RKO (cell line): ENCODE measurements at regions not wholly inside any gene's neighbourhood (a gene's known extent, or its start where the extent isn't known, plus 50 kb on each side); places are given as distances from the start of the nearest gene placed in this dataset.

Experiments used
- DNase-seq: peaks from one replicate; pipeline ENCODE4 v3.0.0-alpha.2; 2016; ENCODE audit warnings: low spot score

GRCh38 chr15:91556926-91557325 is 296.6 kb upstream of the SLCO3A1 start:
- DNase-seq: no peak

DNA sequence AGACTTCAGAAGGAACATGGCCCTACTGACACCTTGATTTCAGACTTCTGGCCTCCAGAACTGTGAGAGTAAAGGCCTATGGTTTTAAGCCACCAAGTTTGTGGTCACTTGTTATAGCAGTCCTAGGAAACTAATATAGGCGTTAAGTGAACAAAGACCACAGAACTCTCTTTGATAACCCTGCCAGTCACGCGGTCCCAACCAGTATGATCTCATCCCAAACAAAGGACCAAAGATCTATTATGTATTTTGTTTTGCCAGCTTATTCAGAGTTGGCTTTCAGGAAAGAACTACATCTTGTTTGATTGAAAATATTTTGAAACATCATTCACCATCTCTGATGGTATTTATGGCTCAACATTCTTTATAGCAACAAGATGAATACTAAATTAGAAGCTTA is 294.4 kb upstream of the SLCO3A1 start:
- no peak for DNase-seq

DNA sequence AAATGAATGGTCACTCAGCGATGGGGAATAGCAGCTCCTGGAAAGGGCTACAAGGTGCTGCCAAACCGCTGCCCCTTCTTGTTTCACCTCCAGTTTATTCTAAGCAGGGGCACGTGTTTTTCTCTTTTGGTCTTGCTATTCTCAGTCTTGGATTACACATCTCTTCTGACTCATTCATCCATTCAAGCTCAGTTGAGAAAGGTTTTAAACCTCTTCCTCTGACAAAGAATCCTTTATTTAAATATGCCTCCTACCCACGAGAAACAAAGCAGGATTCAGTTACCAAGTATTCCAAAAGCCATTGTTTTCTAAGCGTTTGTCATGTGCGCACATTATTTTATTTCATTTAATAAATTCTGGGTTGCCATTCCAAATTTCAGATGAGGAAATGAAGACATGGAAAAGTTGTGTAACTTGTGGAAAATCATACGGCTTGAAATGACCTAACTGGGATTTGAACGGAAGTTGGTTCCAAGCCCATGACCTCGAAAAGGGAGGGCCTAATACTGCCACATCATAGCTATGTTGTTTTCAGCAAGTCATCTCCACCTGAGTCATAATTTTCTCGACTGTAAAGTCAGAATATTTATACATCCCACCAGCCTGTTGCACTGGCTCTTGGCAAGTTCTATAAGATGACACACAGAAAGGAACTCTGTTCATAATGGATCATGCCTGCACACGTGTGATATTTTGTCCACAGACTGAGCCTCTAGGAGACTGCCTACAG is 292.0 kb upstream of the SLCO3A1 start:
- DNase-seq: peak; percentile 91

- DNase-seq: no peak
Measured at GRCh38 chr15:91562698-91563097, 290.8 kb upstream of the SLCO3A1 start.

DNA sequence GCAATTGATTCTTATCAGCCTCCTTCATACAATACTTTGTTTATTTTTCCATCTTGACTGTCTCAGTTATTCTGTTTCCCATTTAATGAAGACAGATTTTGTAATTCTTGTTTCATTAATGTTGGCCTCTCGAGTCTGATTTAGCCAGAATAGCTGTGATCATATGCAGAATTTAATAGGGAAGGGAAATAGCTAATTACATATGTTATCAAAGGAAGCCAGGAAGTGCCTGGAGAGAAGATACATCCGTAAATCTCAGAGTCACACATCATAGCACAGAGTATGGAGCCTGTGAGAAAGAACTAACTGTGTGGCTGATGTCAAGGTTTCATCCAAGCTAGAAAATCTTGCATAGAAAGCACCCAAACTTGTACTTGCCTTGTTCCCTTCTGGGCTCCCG is 288.9 kb upstream of the SLCO3A1 start:
- no peak for DNase-seq

DNA sequence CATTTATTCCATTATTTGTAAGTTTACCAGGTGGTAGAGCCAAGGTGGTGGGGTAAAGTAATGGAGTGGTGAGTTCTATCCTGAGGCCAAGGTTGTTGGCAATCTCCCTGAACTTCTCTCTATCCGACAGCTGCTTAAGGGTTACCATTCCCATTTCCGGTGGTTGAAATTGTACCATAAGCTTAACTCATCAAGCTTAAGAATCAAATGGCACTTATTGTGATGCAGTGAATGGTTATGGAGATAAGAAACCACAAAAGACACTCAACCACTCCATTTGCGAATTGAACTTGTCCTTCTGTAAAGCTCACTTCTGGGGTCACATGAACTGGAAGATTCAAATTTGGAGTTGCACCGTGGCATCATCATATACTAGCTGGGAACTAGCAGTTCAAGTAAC is 287.4 kb upstream of the SLCO3A1 start:
- DNase-seq: no peak

DNA sequence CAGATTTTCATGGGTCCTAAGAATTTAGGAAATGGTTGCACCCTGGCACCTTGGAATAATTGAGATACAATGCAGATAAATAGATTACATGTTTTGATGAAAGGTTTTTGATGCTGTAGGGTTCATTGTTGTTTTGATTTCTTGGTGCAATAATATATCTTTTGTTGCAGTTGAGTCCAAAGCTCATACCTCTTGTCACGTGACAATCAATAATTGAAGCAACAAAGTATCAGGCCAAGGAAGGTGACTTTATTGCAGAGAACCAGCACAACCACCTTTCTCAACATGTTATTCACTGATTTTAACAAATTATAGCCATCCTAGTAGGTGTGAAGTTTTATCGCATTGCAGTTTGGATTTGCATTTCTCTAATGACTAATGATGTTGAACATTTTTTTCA is 285.5 kb upstream of the SLCO3A1 start:
- no peak for DNase-seq

DNA sequence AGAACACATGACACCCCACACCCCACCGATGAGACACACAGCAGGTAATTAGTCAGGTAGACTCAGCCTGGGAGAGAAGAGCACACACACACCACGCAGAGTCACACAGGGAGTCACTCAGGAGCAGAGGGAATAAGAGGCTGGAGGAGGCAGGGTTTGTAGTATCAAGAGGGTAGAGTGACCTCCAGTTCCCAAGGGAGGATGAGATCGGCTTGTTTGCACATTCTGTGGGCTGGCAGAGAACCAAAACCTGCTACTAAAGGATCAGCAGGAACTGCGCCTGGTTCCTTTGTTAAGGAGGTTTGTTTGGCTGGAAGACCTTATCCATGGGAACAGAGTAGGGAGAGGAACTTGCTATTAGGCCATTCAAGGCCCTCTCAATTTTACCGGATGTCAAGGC is 281.4 kb upstream of the SLCO3A1 start:
- DNase-seq: no peak

DNA sequence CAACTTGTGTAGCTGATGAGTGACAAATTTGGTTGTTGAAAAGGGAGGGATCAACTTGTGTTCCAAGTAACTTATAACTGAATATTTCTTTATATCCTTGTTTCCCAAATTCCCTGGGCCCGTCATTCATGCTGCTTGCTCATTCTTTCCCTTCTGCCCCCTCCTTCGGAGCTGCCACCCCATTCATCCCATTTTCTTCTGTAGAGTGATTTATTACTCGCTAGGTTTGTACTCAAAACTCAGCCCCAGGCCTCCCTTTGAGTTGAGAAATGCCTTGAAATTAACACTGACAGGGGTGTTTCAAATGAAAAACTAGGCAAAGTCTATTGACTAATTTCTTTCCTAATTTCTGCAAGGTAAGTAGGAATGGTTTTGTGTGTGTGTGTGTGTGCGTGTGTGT is 277.4 kb upstream of the SLCO3A1 start:
- no peak for DNase-seq

- no peak for DNase-seq
Measured at GRCh38 chr15:91578511-91578910, 275.0 kb upstream of the SLCO3A1 start.

DNA sequence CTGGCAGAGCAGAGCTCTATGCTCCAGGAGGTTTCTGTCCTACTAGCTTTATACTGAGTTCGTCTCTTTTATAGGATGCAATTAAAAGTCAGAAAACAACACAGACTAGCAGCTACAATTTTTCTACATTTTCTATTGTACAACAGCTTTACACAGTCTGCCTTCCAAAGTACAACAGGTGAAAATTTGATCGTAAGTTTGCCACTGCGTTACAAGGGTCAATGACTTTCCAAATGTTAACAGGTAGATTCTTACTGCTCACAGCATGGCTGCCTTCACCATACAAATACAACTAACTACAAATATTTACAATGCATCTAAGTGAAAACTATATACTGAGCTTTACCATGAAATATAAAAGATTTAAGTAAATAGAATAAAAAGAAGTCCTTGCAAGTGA is 268.6 kb upstream of the SLCO3A1 start:
- no peak for DNase-seq

DNA sequence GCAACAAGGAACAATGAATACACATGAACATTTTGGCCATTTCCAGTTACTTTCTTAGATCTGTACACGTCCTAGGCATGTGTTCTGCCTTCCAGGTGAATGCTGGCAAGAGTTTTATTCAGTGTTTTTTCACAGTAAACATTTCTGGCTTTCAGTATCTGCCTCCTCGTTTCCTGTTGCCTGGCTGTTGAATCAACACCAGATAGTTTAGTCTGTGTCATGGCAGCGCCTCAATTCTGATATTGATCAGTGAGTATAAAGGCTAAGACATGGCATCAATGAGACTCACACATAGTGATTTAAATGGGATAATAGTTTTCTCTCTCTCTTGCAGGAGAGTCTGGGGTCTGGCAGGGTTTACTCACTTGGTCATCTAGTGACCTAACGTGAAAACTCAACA is 266.9 kb upstream of the SLCO3A1 start:
- DNase-seq: no peak

DNA sequence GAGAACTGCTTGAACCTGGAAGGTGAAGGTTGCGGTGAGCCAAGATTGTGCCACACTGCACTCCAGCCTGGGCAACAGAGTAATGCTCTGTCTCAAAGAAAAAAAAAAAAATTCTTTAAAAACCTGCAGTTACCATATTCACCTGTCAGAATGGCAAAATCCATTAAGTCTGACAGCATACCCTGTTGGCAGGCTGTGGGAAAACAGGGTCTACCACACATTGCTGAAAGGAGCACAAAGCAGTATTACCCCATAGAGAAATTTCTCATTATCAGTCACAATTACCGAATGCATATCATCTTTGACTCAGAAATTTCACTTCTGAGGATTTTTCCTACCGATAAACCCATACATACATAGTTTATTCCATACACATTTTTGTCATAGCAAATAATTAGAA is 264.1 kb upstream of the SLCO3A1 start:
- no peak for DNase-seq

GRCh38 chr15:91592567-91592966 is 260.9 kb upstream of the SLCO3A1 start:
- no peak for DNase-seq

DNA sequence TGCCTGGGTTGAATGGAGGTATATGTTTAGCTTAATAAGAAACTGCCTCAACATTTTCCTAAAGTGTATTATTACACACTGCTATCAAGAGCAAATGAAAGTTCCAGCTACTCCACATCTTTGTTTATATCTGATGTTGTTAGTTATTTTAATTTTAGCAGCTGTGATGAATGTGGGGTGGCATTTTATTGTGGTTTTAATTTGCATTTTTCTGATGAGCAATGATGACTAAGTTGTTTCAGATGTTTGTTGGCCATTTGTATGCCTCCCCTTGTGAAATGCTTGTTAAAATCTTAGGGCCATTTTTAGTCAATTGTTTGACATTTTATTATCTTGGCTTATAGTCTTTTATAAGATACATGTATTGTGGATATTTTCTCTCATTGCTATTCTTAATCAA is 260.4 kb upstream of the SLCO3A1 start:
- no peak for DNase-seq

DNA sequence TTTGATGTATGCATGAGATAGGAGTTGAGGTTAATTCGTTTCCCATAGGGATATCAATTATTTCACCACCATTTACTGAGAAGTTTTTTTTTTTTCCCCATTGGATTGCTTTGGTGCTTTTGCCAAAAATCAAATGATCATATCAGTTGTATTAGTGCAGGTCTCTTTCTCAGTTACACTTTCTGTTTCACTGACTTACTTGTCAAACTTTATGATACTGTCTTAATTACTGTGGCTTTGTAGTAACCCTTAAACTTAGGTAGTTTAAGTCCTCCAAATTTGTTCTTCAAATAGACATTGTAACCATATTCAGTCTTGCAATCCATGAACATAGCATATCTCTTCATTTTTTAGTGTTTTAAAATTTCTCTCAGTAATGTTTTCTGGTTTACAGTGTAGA is 259.9 kb upstream of the SLCO3A1 start:
- no peak for DNase-seq

DNA sequence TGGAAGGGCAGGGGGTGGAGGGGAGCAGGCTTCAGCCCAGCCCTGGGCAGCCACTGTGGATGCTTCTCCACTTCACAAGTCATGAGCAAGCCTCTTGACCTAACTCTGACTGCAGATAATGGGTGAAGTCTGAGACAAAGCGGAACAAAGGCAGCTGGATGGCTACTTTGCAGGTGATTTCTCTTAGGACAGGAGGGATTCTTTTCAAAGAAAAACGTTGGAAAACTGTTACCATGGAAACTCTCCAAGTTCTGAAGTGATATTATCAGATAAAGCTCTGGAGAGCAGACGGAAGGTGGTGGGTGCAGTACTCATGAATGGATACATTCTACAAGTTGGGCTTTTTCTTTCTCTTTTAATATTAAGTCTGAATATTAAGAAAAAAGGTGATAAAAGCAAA is 254.2 kb upstream of the SLCO3A1 start:
- DNase-seq: no peak

- DNase-seq: no peak
Measured at GRCh38 chr15:91603384-91604080, 250.0 kb upstream of the SLCO3A1 start.

GRCh38 chr15:91604122-91604521 is 249.4 kb upstream of the SLCO3A1 start:
- no peak for DNase-seq

DNA sequence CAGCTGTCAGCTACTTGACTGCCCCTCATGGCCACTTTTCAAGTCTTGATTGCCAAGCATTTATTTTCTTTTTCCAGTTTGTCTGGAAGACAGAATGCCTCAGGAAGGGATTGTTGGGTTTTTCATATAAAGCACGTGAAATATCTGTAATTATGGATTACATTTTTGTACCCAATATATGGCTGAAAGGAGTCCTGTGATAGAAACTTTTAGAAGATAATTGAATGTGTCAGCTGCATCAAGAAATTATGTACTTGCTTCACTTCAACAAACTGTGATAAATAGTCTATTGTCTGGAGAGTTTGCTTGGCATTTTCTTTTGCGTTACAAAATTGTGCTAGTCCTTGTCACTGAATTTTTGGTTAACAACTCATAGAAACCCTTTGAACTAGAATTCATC is 247.9 kb upstream of the SLCO3A1 start:
- DNase-seq: no peak

GRCh38 chr15:91609231-91609630 is 244.3 kb upstream of the SLCO3A1 start:
- no peak for DNase-seq

DNA sequence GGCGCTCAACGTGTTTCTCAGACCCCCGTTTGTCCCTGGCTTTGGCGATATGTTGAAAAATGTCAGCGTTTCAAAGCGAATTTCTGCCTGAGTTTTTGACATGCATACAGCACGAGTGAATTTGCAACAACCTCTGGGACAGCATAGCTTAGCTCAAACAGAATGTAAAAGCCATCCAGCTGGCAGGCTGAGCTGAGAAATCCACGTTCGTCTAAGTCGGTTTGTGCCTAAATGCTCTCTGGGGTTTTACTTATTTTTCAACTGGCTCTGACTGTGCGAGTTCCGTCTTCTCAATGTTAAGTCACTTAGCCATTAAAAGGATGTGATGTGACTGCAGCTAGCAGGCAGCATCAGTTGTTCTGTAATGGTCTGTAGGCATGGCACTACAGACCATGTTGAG is 243.5 kb upstream of the SLCO3A1 start:
- DNase-seq: no peak

DNA sequence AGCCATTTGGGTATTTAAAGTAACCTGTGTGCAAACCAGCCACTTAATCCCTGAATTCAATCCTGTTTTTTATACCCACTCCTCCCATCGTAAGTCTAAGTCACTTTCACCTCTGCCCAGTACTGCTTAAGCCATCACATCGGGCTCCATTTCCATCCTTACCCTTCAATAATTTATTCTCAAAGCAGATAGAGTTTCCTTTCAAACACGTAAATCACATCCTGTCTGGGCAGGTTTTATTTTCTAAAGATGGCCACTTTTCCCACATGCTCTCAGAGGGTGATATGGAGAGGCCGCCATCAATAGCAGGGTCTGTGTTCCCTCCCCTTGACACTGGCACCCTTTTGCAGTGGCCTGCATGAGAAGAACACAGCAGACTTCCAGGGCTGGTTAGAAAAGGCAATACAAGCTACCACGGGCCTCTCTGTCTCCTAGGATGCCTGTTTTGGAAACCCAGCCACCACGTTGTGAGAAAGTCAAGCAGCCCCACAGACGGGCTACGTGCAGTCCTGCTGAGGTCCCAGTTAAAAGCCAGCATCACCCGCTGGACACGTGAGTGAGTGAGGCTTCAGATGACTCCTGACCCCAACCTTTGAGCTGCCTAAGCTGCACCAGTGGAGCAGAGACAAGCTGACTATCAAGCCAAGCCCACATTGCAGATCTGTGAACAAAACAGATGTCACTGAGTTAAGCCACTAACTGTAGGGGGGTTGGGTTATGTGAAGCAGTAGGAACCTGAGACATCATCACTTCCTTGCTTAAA is 241.8 kb upstream of the SLCO3A1 start:
- DNase-seq: no peak
